RKO (cell line): ENCODE measurements at regions not wholly inside any gene's neighbourhood (a gene's known extent, or its start where the extent isn't known, plus 50 kb on each side); places are given as distances from the start of the nearest gene placed in this dataset.

Experiments
- DNase-seq: peaks from one replicate; pipeline ENCODE4 v3.0.0-alpha.2; 2016; ENCODE audit warnings: low spot score

GRCh38 chr13:22655106-22655852 lies 525.5 kb upstream of the SGCG start:
- no peak for DNase-seq

GRCh38 chr13:22662771-22663170 lies 518.0 kb upstream of the SGCG start:
- no peak for DNase-seq

- no peak for DNase-seq
These were observed 515.3 kb upstream of the SGCG start for GRCh38 chr13:22665506-22665905.

GRCh38 chr13:22690756-22691155 lies 490.0 kb upstream of the SGCG start:
- no peak for DNase-seq

- no peak for DNase-seq
These were observed 487.1 kb upstream of the SGCG start for GRCh38 chr13:22693691-22694090.

GRCh38 chr13:22696433-22696832 lies 484.3 kb upstream of the SGCG start:
- DNase-seq: no peak

GRCh38 chr13:22698467-22698866 lies 482.3 kb upstream of the SGCG start:
- DNase-seq: no peak

- no peak for DNase-seq
These were observed 480.4 kb upstream of the SGCG start for GRCh38 chr13:22700246-22700887.

- peak; percentile 64 for DNase-seq
These were observed 477.1 kb upstream of the SGCG start for GRCh38 chr13:22703601-22704209.

GRCh38 chr13:22707946-22708345 lies 472.8 kb upstream of the SGCG start:
- DNase-seq: no peak

GRCh38 chr13:22717036-22717435 lies 463.7 kb upstream of the SGCG start:
- DNase-seq: no peak

GRCh38 chr13:22726726-22727125 lies 454.1 kb upstream of the SGCG start:
- DNase-seq: no peak

- DNase-seq: no peak
These were observed 445.5 kb upstream of the SGCG start for GRCh38 chr13:22735011-22735995.

- no peak for DNase-seq
These were observed 444.6 kb upstream of the SGCG start for GRCh38 chr13:22736084-22736767.

- no peak for DNase-seq
These were observed 444.0 kb upstream of the SGCG start for GRCh38 chr13:22736768-22737092.

GRCh38 chr13:22738357-22738756 lies 442.4 kb upstream of the SGCG start:
- DNase-seq: no peak

GRCh38 chr13:22740264-22740663 lies 440.5 kb upstream of the SGCG start:
- peak; percentile 6 for DNase-seq

GRCh38 chr13:22744688-22745452 lies 435.9 kb upstream of the SGCG start:
- DNase-seq: peak; percentile 80

- DNase-seq: no peak
These were observed 431.8 kb upstream of the SGCG start for GRCh38 chr13:22748866-22749577.

- no peak for DNase-seq
These were observed 431.2 kb upstream of the SGCG start for GRCh38 chr13:22749626-22750025.
